Activated CD8-positive, alpha-beta memory T cell treated with anti-CD3 and anti-CD28 coated beads for 1 hour (primary cell): ENCODE measurements at regions not wholly inside any gene's neighbourhood (a gene's known extent, or its start where the extent isn't known, plus 50 kb on each side); places are given as distances from the start of the nearest gene placed in this dataset.
"Not testable (repeated sequence)": the region's sequence is repeated elsewhere in the genome, so short reads cannot be mapped to it uniquely, and the experiment has no call there.

Experiments used
- DNase-seq, 2 donors: peaks; one replicate each; pipeline ENCODE4 v3.0.0-alpha.2; 2020; ENCODE audit warnings: low read depth in 1 of 2; ENCODE audit errors: extremely low read depth in 1 of 2

- DNase-seq, result no peak
These were observed 1624.9 kb upstream of the CELF4 start for GRCh38 chr18:39190508-39190907.

GRCh38 chr18:39188278-39188677, 1622.7 kb upstream of the CELF4 start:
- no peak for DNase-seq

- DNase-seq, result no peak
These were observed 1620.4 kb upstream of the CELF4 start for GRCh38 chr18:39186008-39186407.

GRCh38 chr18:39184176-39184575, 1618.6 kb upstream of the CELF4 start:
- DNase-seq, result no peak

GRCh38 chr18:39178166-39178565, 1612.6 kb upstream of the CELF4 start:
- DNase-seq, result no peak

- no peak for DNase-seq
These were observed 1607.3 kb upstream of the CELF4 start for GRCh38 chr18:39172695-39173421.

GRCh38 chr18:39168723-39169122, 1603.1 kb upstream of the CELF4 start:
- DNase-seq, result no peak

- no peak for DNase-seq
These were observed 1602.4 kb upstream of the CELF4 start for GRCh38 chr18:39167990-39168389.

- no peak for DNase-seq
These were observed 1601.2 kb upstream of the CELF4 start for GRCh38 chr18:39166776-39167175.

GRCh38 chr18:39162013-39162827, 1596.6 kb upstream of the CELF4 start:
- DNase-seq, result no peak

GRCh38 chr18:39149211-39149806, 1583.7 kb upstream of the CELF4 start:
- DNase-seq, result no peak

GRCh38 chr18:39134255-39134654, 1568.7 kb upstream of the CELF4 start:
- DNase-seq, result no peak

- not testable (repeated sequence) for DNase-seq
These were observed 1561.9 kb upstream of the CELF4 start for GRCh38 chr18:39127538-39127937.

GRCh38 chr18:39113790-39114189, 1548.2 kb upstream of the CELF4 start:
- DNase-seq, result no peak

- DNase-seq, result no peak
These were observed 1539.5 kb upstream of the CELF4 start for GRCh38 chr18:39105104-39105503.

- no peak for DNase-seq
These were observed 1507.4 kb upstream of the CELF4 start for GRCh38 chr18:39072970-39073369.

- DNase-seq, result no peak
These were observed 1496.8 kb upstream of the CELF4 start for GRCh38 chr18:39062426-39062825.

GRCh38 chr18:39058386-39059000, 1492.9 kb upstream of the CELF4 start:
- DNase-seq, result no peak

- DNase-seq, result no peak
These were observed 1491.9 kb upstream of the CELF4 start for GRCh38 chr18:39057423-39058064.

- DNase-seq, result no peak
These were observed 1488.0 kb upstream of the CELF4 start for GRCh38 chr18:39053571-39053970.

GRCh38 chr18:39051013-39051412, 1485.4 kb upstream of the CELF4 start:
- DNase-seq, result no peak
